Mucosa of gallbladder (tissue), 1 donor: ENCODE measurements at regions not wholly inside any gene's neighbourhood (a gene's known extent, or its start where the extent isn't known, plus 50 kb on each side); places are given as distances from the start of the nearest gene placed in this dataset.

ENCODE experiments used
- DNase-seq: peaks from one replicate; pipeline ENCODE4 v3.0.0-alpha.2; 2020; ENCODE audit warnings: low spot score
- donor health status: DM: no; HTN: no; CAD: no.

GRCh38 chr13:108005231-108005630 lies 210.1 kb downstream of the LIG4 start:
- no peak for DNase-seq

GRCh38 chr13:108003626-108004025 lies 211.7 kb downstream of the LIG4 start:
- peak; percentile 15 for DNase-seq

- no peak for DNase-seq
Measured at GRCh38 chr13:108000998-108001397, 214.3 kb downstream of the LIG4 start.

- no peak for DNase-seq
Measured at GRCh38 chr13:107999751-108000150, 215.6 kb downstream of the LIG4 start.

GRCh38 chr13:107994137-107994536 lies 221.2 kb downstream of the LIG4 start:
- DNase-seq: no peak

GRCh38 chr13:107993239-107993949 lies 221.9 kb downstream of the LIG4 start:
- DNase-seq: no peak

GRCh38 chr13:107992542-107992941 lies 222.8 kb downstream of the LIG4 start:
- no peak for DNase-seq

GRCh38 chr13:107977071-107977574 lies 238.2 kb downstream of the LIG4 start:
- DNase-seq: no peak

GRCh38 chr13:107976628-107977027 lies 238.7 kb downstream of the LIG4 start:
- no peak for DNase-seq

GRCh38 chr13:107974409-107974808 lies 240.9 kb downstream of the LIG4 start:
- no peak for DNase-seq

- no peak for DNase-seq
Measured at GRCh38 chr13:107969546-107969945, 245.8 kb downstream of the LIG4 start.

- DNase-seq: no peak
Measured at GRCh38 chr13:107968470-107968869, 246.9 kb downstream of the LIG4 start.

- DNase-seq: no peak
Measured at GRCh38 chr13:107964395-107964794, 250.9 kb downstream of the LIG4 start.

GRCh38 chr13:107961849-107962608 lies 253.3 kb downstream of the LIG4 start:
- no peak for DNase-seq

GRCh38 chr13:107960301-107960700 lies 255.0 kb downstream of the LIG4 start:
- no peak for DNase-seq

GRCh38 chr13:107956889-107957288 lies 258.4 kb downstream of the LIG4 start:
- no peak for DNase-seq

GRCh38 chr13:107942030-107942617 lies 273.2 kb downstream of the LIG4 start:
- no peak for DNase-seq

GRCh38 chr13:107941345-107942029 lies 273.8 kb downstream of the LIG4 start:
- DNase-seq: no peak

GRCh38 chr13:107937848-107938247 lies 277.5 kb downstream of the LIG4 start:
- no peak for DNase-seq

GRCh38 chr13:107931056-107931455 lies 284.3 kb downstream of the LIG4 start:
- DNase-seq: no peak

GRCh38 chr13:107928762-107929161 lies 286.6 kb downstream of the LIG4 start:
- no peak for DNase-seq

GRCh38 chr13:107927557-107927956 lies 287.8 kb downstream of the LIG4 start:
- DNase-seq: no peak
